22Rv1 (cell line): ENCODE measurements at regions not wholly inside any gene's neighbourhood (a gene's known extent, or its start where the extent isn't known, plus 50 kb on each side); places are given as distances from the start of the nearest gene placed in this dataset.
"Not testable (repeated sequence)": the region's sequence is repeated elsewhere in the genome, so short reads cannot be mapped to it uniquely, and the experiment has no call there.

Experiments
- H3K27ac ChIP-seq: fragments of 450-650 bp; 2 replicates; pipeline ENCODE4 v1.5.1; 2017
- ZFX ChIP-seq: fragments of 450-650 bp; IDR thresholded peaks from 2 replicates; pipeline ENCODE4 v1.6.1; 2017; ENCODE audit warnings: antibody characterized with exemption, borderline replicate concordance
- TF ChIP-seq, protein P1 (sequence below): fragments of 450-650 bp; IDR thresholded peaks from 2 replicates; pipeline ENCODE4 v1.5.1; 2017; ENCODE audit warnings: mild to moderate bottlenecking

- TF ChIP-seq, protein P1, sequence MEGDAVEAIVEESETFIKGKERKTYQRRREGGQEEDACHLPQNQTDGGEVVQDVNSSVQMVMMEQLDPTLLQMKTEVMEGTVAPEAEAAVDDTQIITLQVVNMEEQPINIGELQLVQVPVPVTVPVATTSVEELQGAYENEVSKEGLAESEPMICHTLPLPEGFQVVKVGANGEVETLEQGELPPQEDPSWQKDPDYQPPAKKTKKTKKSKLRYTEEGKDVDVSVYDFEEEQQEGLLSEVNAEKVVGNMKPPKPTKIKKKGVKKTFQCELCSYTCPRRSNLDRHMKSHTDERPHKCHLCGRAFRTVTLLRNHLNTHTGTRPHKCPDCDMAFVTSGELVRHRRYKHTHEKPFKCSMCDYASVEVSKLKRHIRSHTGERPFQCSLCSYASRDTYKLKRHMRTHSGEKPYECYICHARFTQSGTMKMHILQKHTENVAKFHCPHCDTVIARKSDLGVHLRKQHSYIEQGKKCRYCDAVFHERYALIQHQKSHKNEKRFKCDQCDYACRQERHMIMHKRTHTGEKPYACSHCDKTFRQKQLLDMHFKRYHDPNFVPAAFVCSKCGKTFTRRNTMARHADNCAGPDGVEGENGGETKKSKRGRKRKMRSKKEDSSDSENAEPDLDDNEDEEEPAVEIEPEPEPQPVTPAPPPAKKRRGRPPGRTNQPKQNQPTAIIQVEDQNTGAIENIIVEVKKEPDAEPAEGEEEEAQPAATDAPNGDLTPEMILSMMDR, result no peak
- TF ChIP-seq ZFX, result no peak
- no peak overlapping the region for H3K27ac ChIP-seq
These were observed 70.6 kb upstream of the NXPH1 start for GRCh38 chr7:8362723-8363369.

- no peak for TF ChIP-seq ZFX
- TF ChIP-seq, protein P1, result no peak
- H3K27ac ChIP-seq, result no peak overlapping the region
These were observed 69.9 kb upstream of the NXPH1 start for GRCh38 chr7:8363407-8364015.

DNA sequence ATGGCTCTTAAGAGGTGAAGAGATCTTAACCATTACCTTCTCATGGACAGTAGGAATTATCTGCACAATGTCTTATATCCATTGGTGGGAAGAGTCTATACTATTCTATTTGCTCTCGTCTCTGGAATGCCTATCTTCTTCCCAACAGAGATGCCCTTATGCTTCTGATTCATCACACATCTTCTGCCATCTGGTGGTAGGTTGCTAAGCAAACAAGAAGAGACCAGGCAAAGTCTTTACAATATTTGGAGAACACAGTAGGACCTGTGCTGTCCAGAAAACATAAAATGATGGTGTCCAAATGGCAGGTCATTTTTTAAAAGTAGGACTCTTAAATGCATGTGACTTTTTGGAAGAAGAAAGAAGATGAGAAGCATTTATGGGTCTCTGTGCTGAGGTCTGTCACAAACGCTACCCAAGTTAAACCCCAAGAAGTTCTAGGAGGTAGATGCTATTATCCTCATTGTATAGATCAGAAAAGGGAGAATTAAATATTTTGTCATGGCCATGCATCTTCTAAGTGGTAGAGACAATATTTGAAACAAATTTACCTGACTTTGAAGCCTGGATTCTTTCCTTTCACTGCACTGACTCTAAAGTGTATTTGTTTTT, 67.8 kb upstream of the NXPH1 start:
- no peak for TF ChIP-seq ZFX
- TF ChIP-seq, protein P1, result peak; percentile 88
- H3K27ac ChIP-seq, result no peak overlapping the region

- not testable (repeated sequence) for H3K27ac ChIP-seq
These were observed 65.4 kb upstream of the NXPH1 start for GRCh38 chr7:8368007-8368406.

GRCh38 chr7:8371742-8372141, 61.7 kb upstream of the NXPH1 start:
- no peak for TF ChIP-seq ZFX
- TF ChIP-seq, protein P1, result no peak
- H3K27ac ChIP-seq, result no peak overlapping the region

GRCh38 chr7:8373851-8374250, 59.6 kb upstream of the NXPH1 start:
- TF ChIP-seq, protein P1, result no peak
- no peak for TF ChIP-seq ZFX

DNA sequence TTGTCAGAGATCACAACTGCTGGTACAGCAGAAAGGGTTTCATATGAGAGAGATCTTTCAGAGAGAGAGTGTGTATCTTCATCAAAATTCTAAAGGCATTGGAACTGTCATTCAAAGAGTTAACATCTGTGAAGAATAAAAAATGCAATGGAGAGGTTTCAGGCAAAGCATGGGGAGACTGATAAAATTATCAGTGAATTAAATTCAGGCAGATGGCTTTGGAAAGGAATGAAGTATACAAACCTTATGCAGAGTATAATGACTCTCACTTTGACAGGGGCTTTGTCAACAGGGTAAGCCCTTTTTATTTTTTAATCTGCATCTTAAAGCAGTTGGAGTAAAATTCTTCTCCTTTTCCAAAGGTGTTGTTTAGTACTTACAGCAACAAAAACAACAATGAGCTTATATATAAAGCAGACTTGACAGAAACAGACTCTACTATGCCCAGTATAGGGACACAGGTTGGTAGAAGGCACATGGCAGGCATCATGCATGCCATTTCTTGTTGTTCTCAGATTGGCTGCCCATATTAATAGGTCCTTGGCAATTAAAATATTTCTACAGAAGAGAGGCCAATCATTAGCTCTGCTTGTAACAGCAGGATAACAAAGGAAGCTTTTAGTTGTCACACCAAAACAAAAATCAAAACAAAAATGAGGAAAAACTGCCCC, 54.9 kb upstream of the NXPH1 start:
- no peak for TF ChIP-seq ZFX
- TF ChIP-seq, protein P1, result no peak
- H3K27ac ChIP-seq, result no peak overlapping the region

More at GRCh38 chr7:8373851-8374250, 59.6 kb upstream of the NXPH1 start:
- no peak overlapping the region for H3K27ac ChIP-seq
